T1000 (cell line): ENCODE measurements at regions not wholly inside any gene's neighbourhood (a gene's known extent, or its start where the extent isn't known, plus 50 kb on each side); places are given as distances from the start of the nearest gene placed in this dataset.
A peak's percentile ranks its signal among the peaks of the same experiment; 100 is the strongest.

Experiments used
- DNase-seq: peaks from one replicate; lab custom pipeline; 2025; ENCODE audit warnings: mixed read lengths; lab: John Stamatoyannopoulos, UW

DNA sequence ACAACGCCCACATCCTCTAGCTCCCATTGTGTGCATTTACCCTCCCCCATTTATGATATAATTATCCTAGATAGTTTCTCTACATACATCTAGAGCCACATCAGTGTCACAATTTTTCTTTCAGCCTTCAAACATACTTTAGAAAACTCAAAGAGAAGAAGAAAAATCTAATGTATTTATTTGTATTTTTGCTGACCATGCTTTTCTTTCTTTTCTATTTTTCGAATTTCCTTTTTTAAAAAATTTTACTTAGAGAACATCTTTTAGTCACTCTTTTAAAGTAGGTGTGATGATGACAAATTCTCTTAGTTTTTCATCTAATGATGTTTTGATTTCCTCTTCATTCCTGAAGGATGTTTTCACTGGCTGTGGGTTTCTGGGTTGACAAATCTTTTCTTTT is 117.0 kb upstream of the CHL1 start:
- DNase-seq = no peak

DNA sequence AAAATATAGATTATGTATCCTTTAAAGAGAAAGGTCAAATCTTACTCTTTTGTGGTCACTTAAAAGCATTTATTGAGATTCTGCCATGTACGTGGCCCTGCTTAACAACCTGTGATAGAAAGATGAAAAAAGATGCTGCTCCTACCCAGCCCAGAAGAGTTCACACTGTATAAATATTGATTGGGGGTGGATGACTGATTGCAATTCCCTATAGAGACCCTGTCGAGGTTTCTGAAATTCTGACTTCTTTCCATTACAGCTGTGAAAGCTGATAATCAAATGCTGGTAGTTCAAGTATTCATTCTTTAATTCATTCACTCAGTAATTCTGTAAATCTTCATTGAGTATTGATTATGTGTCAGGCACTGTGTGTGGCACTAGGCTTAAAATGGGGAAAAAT is 114.1 kb upstream of the CHL1 start:
- no peak for DNase-seq

DNA sequence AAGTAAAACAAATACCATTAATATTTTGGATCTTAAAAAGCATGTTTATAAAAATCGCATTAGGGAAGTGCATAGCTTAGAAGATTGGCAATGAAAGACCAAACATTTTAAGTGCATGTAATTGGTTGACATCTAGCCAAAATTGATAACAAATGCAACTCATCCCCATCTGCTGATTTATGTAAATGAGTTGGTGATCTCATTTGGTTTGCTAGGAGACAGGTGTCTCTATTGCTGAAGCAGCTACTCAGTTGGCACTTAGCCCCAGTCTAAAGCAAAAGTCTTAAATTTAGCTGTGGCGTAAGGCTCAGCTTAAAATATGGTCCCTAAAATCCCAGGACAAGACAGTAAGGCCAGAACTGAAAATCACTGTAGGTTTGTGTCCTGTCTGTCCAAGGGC is 113.5 kb upstream of the CHL1 start:
- no peak for DNase-seq

DNA sequence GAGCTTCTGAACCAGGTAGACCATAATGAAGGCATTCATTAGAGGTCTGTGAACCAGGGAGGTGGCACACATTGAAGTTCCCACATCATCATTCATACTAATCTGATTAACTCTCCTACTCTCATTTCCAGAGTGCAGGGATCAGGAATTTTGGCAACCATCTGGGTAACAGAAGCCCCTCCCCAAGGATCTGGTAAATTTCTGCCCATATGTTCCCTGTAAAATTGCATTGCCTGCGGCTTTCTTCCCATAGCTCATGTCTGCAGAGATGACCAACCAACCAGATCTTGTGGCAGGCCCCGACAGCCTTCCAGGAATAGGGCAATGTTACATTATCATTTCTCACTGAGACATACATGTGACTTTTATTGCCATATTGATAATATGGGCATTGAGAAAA is 111.4 kb upstream of the CHL1 start:
- DNase-seq = no peak

DNA sequence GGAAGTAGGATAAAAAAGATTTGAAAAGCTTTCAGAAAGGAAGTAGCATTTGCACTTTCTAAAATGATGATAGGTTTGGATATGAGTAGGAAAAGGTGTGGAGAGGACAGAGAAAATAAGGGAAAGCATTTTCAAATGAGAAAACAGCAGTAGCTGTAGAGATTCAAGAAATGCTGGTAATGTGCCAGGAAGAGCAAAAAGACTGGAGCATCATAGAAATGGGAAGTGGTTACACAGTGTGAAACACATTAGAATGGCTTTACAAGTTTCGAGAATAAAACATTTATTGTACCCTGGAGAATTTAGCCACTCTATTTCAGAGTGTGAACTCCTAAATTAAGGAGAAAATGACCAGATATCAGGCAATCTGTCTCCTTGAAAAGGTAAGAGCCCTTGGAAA is 108.3 kb upstream of the CHL1 start:
- DNase-seq = no peak

DNA sequence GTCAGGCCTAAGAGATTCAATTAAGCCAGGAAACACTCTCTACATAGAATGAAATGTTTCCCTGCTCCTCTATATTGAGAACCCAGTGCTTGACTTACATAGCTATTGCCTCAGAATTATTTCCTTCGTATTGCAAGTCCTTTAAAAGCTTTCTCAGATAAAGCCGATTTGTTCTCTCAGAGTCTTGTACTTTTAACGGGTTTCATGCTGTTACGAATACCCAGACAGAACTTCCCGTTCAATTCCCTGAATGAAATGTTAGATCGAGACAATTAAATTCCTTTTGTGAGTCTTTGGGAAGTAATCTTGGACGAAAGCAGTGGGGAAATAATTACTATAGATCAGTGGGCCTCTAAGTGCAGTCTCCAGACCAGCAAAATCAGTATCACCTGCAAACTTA is 102.8 kb upstream of the CHL1 start:
- DNase-seq = no peak

DNA sequence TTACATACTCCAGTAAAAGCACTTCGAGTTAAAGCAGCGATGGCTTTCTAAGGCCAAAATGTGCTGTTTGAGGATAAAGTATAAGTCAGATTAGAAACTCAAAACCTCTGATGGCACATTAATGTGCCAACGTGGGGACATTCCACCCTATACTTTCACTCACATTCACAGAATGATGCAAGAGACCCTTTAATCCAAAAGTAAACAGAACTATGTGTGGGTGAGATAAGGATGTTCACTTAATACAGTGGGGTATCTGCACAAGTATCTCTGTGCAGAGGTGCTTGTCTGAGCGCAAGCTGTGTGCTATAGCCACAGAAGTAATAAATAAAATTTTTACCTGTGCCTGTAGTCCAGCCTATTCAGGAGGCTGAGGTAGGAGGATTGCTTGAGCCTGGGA is 100.3 kb upstream of the CHL1 start:
- DNase-seq = no peak

DNA sequence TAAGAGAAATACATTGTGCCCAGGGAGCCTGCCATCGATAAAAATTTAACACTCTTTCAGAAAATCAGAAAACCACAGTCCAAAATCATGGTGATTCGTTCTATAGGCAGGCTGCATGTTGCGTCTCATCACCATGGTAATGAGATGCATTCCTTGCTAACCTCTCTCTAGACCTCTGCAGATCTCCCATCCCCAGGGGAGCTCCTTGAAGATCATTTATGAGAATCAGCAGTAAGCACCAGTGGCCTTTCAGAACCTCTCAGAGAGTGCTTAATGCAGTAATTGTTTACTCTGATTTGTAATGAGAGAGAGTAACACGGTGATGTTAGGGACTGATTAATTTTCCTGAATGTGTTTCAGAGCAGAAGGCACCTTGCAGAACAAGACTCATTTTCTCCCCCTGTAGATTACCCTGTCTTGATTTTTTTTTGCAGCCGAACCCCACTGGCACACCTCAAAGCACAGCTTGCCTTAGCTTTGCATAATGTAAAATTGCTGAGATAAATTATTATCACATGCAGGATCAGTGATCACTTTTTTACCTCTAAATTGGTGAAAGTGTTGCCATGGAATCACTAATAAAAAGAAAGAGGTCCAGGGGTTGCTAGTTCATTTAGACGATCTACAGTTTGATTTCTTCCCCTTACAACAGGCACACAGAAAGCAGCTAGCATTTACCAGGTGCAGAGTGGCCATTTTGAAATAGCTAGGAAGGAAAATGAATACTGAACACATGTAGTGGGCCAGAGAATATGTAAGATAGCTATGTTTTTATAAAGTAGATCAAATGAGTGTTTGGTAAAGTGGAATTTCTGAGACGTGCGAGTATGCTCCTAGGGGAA is 98.9 kb upstream of the CHL1 start:
- peak; percentile 2 for DNase-seq

DNA sequence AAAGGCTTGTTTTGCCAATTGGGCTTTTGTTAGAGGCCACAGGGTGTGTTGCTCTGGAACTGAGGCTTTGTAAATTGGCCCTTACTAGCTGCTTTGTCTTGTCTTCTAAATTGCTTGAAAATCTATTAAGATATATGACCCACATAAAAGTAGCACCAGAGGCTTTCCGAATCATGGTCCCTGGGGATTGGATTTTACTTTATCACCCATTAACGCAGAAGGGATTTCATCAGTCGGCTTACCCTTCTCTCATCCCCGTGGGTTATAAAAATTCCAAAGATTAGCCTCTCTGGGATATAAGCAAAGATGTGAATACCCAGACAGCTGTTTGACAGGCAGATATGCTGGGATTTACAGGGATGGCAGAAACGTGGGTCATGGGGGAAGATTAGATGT is 98.3 kb upstream of the CHL1 start:
- no peak for DNase-seq

DNA sequence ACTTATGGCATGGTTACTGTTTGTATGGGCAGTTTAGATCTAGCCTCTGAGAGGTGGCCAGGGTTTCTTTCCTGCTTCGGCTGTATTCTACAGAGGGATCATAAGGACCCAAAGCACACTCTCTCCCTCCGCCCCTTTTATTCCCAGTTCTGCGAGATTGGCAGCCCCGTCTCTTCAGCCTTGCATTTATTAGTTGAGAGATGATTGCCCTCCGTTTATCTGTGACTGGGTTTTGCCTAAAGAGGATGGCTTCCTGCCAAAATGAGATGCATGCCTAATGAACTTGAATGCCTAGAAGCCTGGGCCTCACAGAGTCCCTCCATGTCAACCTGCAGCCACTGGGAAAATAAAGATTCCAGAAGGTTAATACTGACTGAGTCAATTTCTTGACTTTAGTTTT is 97.1 kb upstream of the CHL1 start:
- DNase-seq = no peak

DNA sequence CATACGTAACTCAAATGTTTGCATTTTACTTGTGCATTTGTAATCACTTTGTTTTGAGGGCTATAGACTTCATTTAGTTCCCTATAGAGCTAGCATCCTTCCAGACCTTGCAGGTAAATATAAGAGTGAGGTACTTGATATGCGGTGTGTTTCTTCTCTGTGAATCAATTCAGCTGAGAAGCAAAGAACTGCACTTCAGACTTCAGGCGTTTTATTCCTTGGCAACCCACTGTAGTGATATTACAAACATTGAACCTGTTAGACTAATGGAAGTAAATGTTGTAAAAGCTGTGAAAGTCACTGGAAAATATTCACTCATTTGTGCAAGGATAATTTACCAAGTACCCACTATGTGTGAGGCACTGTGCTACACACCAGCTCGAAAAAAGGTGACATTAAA is 94.1 kb upstream of the CHL1 start:
- no peak for DNase-seq

DNA sequence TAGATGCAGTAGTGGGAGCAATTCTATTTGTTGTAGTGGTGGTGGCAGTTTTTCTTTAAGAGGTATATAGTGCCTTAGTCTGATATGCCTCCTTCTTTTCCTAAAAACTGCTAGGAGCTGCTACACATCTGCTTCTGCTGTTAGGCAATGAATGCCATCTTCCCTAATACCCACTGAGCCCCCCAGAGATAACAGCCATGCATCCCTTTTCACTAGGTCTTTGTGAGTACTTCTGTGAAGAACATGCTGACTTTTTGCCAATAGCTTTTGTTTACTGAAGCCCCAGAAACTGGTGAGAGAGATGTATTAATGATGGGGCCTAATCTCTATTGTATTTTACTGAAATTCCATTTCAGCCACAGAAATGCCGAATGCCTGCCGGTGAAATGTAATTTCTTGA is 92.6 kb upstream of the CHL1 start:
- DNase-seq = no peak

DNA sequence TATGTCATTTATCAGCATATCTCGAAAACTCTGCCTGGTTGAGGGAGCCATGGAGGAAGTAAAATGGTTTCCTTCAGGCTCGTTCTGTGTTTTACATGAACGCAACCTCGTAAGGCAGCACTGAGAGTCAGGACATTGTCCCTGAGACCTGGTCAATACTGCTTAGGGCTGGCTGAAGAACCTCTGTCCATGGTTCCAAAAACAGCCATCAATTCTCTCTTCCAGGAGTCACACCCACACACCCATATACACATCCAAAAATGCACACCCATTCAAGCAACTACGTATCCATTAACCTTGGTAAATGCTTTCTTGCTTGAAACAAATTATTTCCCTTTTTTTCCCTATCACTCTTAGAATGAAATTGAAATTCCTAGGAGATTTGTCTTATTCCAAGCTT is 91.0 kb upstream of the CHL1 start:
- DNase-seq = no peak

DNA sequence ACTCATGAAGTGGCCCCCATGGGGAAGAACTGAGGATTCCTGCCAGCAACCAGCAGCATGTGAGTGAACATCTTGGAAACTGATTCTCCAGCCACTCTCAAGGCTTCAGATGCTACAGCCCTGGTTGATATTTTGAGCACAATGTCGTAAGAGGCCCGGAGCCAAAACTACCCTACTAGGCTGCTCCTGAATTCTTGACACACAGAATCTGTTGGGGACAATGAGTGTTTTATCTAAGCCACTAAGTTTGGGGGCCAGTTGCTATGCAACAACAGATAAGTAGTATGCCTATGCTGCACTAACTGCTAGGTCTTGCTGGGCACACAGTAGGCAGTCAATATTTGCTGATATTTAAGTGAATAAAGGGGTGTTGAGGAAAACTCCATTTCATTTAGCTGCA is 89.9 kb upstream of the CHL1 start:
- no peak for DNase-seq

DNA sequence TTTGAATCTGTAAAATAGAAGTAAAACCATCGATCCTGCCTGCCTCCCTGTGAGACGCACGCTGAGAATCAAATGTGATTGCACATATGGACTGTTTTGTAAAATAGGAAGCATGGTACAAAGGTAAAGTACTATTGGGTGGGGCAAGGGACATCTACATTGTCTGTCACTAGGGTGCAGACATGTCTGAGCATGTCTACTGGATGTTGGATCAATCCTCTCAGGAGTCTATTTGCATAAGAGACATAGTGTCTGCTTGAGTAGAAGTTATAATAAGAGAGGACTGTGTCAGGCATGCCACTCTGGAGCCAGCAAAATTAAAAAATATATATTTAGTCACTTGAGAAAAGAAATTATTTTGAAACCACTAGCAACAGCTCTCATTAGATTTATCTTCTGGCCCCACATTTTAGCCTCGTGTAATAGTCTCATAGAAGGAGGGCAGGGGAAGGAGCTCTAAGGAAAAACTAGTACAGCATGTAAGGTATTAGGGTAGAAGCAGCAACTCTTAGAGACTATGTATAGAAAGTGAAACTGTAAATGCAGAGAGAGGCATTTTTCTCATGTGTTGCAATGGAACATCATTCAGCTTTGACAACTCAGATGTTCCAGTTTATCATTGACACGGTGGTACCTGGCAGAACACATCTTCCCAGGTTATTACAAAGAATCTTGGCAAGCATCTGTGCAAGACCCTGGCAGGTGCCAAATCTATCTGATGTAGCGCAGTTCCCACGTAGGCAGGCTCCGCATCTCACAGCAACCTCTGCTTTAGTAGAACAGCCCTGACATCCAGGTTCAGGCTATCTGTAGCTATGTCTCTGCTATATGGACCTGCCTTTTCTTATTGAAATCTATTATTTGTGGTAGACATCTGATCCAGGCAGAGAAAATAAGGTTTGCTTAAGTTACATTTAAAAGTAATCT is 85.2 kb upstream of the CHL1 start:
- DNase-seq = no peak

DNA sequence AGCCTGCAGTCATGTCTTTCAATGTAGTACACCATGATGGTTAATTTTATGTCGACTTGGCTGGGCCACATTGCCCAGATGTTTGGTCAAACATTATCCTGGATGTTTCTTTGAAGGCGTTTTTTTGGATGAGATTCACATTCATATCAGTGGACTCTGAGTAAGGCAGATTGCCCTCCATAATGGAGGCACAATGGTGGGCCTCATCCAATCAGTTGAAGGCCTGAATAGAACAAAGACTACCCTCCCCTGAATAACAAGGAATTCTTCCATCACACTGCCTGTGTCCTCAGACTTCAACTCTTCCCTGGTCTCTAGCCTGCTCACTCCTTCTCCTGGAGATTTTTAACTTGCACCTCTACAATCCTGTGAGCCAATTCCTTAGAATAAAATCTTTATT is 83.8 kb upstream of the CHL1 start:
- no peak for DNase-seq

DNA sequence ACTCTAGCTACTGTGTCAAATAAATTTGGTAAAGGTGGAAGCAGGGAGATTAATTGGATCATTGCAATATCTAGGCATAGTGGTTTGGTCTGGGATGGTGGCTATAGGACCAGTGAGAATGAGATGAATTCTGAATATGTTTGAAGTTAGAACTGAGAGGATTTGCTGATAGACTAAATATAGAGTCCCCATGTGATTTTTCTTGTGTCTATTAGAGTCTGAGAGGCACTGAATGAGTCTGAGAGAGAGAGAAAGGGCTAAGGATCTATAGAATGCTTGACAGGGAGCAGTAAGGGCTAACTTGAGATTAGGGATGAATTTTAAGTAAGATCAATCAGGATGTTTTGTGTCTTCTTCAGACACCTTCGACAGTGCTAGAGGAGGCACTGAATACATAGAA is 77.9 kb upstream of the CHL1 start:
- DNase-seq = no peak

DNA sequence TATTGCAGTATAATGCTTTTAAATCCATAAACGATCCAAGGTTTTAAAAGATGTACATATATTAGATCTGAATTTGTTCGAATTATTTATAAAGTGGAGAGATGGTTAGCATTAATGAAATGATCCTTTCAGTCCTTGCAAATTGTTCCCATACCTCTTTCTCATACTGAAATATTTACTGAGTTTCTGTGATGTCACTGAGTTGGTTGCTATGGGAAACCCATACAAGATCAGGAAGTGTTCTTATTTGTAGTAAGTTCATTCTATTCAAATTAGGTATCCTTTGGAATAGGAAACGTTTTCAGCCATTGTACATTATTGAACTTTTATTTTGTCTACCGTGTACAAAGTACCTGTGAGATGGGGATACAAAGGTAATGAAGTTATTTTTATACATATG is 73.2 kb upstream of the CHL1 start:
- no peak for DNase-seq

DNA sequence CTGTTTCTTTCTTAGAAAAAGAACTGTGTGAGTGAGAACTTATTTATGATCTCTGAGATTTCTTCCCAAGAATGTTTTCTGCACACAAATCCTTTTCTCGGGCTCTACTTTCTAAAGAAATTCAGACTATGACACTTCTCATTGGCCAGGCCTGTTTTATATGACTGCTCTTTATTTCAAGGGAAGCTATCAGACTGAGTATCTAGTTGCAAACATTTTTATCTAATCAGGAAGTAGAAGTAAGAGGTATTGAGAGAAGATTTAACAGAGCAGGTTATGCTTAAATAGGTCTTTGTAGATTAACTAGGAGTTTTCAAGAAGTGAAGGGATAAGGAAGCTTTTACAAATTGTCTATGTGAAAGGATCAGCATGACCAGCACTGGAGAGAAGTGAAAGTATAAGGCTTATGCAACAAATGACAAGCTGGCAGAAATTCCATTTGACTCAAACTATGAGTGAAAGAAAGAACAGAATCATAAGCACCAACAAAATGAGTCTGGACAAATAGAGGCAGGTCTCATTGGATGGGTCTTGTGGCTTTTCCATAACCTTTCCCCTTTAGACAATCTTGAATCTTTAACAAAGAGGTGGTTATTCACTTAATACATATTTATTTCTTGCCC is 71.9 kb upstream of the CHL1 start:
- DNase-seq = no peak

DNA sequence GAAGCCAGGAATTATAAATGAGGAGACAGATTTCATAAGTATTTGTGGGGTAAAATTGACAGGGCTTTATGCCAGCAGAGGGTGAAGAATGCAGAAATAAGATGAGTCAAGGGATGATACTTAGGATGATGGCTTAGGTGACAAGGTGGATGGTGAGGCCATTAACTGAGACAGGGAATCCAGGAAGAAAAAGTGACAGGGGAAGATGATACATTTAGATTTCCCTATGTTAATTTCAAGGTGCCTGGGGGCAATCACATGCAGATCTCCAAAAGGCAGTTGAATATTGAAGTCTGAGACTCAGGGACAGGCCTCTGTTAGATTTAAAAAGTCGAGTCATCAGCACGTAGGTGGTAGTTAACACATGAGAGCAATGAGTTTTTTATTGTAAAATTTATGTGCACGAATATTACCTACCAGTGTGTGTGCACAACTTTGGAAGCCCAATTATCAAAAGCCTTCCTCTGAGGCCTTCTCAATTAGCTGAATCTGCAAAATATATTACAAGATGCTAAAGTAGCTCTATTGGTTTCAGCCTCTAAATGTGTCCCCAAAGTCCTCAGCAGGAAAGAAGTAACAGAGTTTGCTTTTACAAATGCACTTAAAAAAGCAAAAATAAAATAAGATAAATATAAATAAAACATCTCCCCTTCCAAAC is 67.9 kb upstream of the CHL1 start:
- DNase-seq = no peak

DNA sequence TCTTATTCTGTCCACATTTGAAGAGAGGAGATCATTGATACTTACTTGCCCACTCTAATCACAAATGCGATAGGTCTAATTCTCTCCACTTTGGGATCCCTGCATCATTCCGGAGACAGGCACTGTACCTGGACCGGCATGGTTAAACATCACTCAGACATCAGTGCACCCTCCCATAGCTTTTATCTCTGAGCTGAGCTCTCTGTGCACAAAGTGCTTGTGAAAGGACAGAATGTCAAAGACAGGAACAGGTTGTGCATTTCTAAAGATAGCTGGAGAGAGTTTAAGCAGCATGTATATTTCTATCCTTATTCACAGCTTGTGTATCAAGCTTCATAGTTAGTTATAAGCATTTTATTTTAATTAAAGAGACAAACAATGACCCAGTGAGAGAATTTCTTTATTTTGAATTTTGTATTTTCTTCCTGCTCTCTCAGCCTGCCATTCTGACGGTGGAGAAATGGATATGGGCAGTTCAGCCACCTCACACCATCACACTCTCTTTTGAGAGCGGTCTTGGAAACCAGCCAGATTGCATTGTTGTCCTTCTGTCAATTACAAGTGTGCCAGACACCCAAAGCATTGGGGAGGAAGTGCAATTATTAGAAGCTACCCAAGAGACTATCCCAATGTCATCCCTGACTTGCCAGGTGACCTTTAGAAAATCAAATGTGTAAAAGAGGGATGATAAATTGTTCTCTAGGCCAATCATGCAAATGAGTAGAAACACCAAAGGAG is 65.2 kb upstream of the CHL1 start:
- DNase-seq = no peak

DNA sequence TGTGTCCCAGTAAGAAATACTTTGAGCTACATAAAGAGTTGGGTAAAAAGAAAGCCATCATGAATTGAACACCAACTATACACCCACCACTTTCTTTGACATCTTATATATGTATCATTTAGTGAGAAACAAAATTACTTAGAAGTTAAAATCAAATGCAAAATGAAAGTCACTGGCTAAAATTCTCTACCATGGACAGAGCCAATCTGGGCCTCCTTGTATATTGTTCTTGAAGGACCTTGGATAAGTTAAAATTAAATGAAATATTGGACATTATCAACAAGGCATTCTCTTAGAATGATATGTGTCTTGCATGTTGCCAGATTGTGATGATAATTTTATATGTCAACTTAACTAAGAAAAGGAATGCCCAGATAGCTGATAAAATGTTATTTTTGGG is 64.2 kb upstream of the CHL1 start:
- DNase-seq = no peak
